OCI-LY1 (cell line): ENCODE measurements at regions not wholly inside any gene's neighbourhood (a gene's known extent, or its start where the extent isn't known, plus 50 kb on each side); places are given as distances from the start of the nearest gene placed in this dataset.

Experiments
- H2AFZ ChIP-seq: fragments of 200-600 bp; sonication (generic), shearing (Covaris generic); 2 replicates; pipeline ENCODE4 v1.6.0; 2014; ENCODE audit warnings: antibody characterized with exemption, mild to moderate bottlenecking, low read length
- H3F3A ChIP-seq: fragments of 200-600 bp; sonication (generic), shearing (Covaris generic); 2 replicates; pipeline ENCODE4 v1.6.0; 2014; ENCODE audit warnings: mild to moderate bottlenecking, antibody characterized with exemption, low read length, moderate library complexity; ENCODE audit not compliant: insufficient read depth
- H3K27ac ChIP-seq: fragments of 200-600 bp; sonication (generic); 2 replicates; pipeline ENCODE4 v1.5.1; 2014; ENCODE audit warnings: low read length, mixed run types, mild to moderate bottlenecking, low read depth; ENCODE audit not compliant: poor library complexity, severe bottlenecking
- H3K27me3 ChIP-seq: fragments of 200-600 bp; sonication (generic); 2 replicates; pipeline ENCODE4 v1.6.0; 2014; ENCODE audit warnings: antibody characterized with exemption, mild to moderate bottlenecking, low read length, moderate library complexity; ENCODE audit not compliant: insufficient read depth
- H3K36me3 ChIP-seq: fragments of 200-600 bp; sonication (generic); 2 replicates; pipeline ENCODE4 v1.6.1; 2014; ENCODE audit warnings: mild to moderate bottlenecking, antibody characterized with exemption, low read length, moderate library complexity, mixed read lengths; ENCODE audit not compliant: insufficient read depth
- H3K4me1 ChIP-seq: fragments of 200-600 bp; sonication (generic); 2 replicates; pipeline ENCODE4 v1.5.1; 2014; ENCODE audit warnings: mild to moderate bottlenecking, low read length, moderate library complexity; ENCODE audit not compliant: insufficient read depth, severe bottlenecking
- H3K4me2 ChIP-seq: fragments of 200-600 bp; sonication (generic), shearing (Covaris generic); 2 replicates; pipeline ENCODE4 v1.6.1; 2014; ENCODE audit warnings: low read length
- H3K4me3 ChIP-seq: fragments of 200-600 bp; sonication (generic); 2 replicates; pipeline ENCODE4 v1.5.1; 2014; ENCODE audit warnings: low read length, low read depth, mild to moderate bottlenecking, mixed read lengths; ENCODE audit not compliant: poor library complexity, severe bottlenecking
- H3K79me2 ChIP-seq: fragments of 200-600 bp; shearing (Covaris generic); 2 replicates; pipeline ENCODE4 v1.6.1; 2016; ENCODE audit warnings: mixed run types, low read length, mixed read lengths; ENCODE audit not compliant: insufficient read depth
- H3K9ac ChIP-seq: fragments of 200-600 bp; sonication (generic), shearing (Covaris generic); 2 replicates; pipeline ENCODE4 v1.6.1; 2014; ENCODE audit warnings: mild to moderate bottlenecking, low read length, mixed read lengths
- H3K9me2 ChIP-seq: fragments of 200-600 bp; sonication (generic), shearing (Covaris generic); 2 replicates; pipeline ENCODE4 v1.6.1; 2014; ENCODE audit warnings: low read depth, mild to moderate bottlenecking, low read length, mixed read lengths
- H3K9me3 ChIP-seq: fragments of 200-600 bp; shearing (Covaris generic); 2 replicates; pipeline ENCODE4 v1.6.1; 2014; ENCODE audit warnings: low read length, mixed read lengths
- H4K20me1 ChIP-seq: fragments of 200-600 bp; sonication (generic), shearing (Covaris generic); 2 replicates; pipeline ENCODE4 v1.6.0; 2016; ENCODE audit warnings: mild to moderate bottlenecking, low read length; ENCODE audit not compliant: insufficient read depth
- CTCF ChIP-seq: fragments of 200-600 bp; sonication (generic), shearing (Covaris generic); IDR thresholded peaks from 2 replicates; pipeline ENCODE4 v1.5.1; 2017; ENCODE audit warnings: mild to moderate bottlenecking, antibody characterized with exemption, low read length, moderate library complexity, mixed read lengths
- EZH2 ChIP-seq: fragments of 200-600 bp; sonication (generic), shearing (Covaris generic); IDR thresholded peaks from 2 replicates; pipeline ENCODE4 v1.8.0; 2017; ENCODE audit warnings: borderline replicate concordance, mixed run types, mild to moderate bottlenecking, antibody characterized with exemption, low read length, moderate library complexity, mixed read lengths

- Histone ChIP-seq H3K27ac (no peak overlapping the region), H3K79me2 (no peaks in the 10 kb centered on the region), H3K4me2 (no peak overlapping the region), H3K9me3 (no peaks in the 10 kb centered on the region), H3K4me3 (no peak overlapping the region), H3F3A (no peaks in the 10 kb centered on the region), H3K27me3 (peaks cover 11% of the 10 kb centered on the region), H3K36me3 (no peaks in the 10 kb centered on the region), H3K9me2 (no peaks in the 10 kb centered on the region), H2AFZ (no peak overlapping the region), H4K20me1 (no peaks in the 10 kb centered on the region), H3K9ac (no peak overlapping the region), H3K4me1 (no peaks in the 10 kb centered on the region)
- TF ChIP-seq EZH2 (no peak), CTCF (no peak)
These were observed 126.8 kb downstream of the BDH1 start for GRCh38 chr3:197428952-197429351.

GRCh38 chr3:197428117-197428801 lies 127.5 kb downstream of the BDH1 start:
- H3K4me1 ChIP-seq, result no peaks in the 10 kb centered on the region
- H3F3A ChIP-seq, result no peaks in the 10 kb centered on the region
- H4K20me1 ChIP-seq, result no peaks in the 10 kb centered on the region
- peaks cover 11% of the 10 kb centered on the region for H3K27me3 ChIP-seq
- H2AFZ ChIP-seq, result no peak overlapping the region
- TF ChIP-seq EZH2 (no peak), CTCF (no peak)
- H3K9ac ChIP-seq, result no peak overlapping the region
- H3K36me3 ChIP-seq, result no peaks in the 10 kb centered on the region
- no peak overlapping the region for H3K4me2 ChIP-seq
- no peak overlapping the region for H3K4me3 ChIP-seq
- no peaks in the 10 kb centered on the region for H3K79me2 ChIP-seq
- H3K9me2 ChIP-seq, result no peaks in the 10 kb centered on the region
- H3K27ac ChIP-seq, result no peak overlapping the region
- no peaks in the 10 kb centered on the region for H3K9me3 ChIP-seq

- H3K4me2 ChIP-seq, result no peak overlapping the region
- no peak overlapping the region for H2AFZ ChIP-seq
These were observed 128.6 kb upstream of the DLG1 start for GRCh38 chr3:197427021-197427420.

More at GRCh38 chr3:197427021-197427420, 128.6 kb upstream of the DLG1 start:
- Histone ChIP-seq H3K79me2 (no peaks in the 10 kb centered on the region), H3K9me2 (no peaks in the 10 kb centered on the region), H3K4me3 (no peak overlapping the region), H3K9ac (no peak overlapping the region), H3K4me1 (no peaks in the 10 kb centered on the region), H3K36me3 (no peaks in the 10 kb centered on the region), H3K27ac (no peak overlapping the region), H3K9me3 (no peaks in the 10 kb centered on the region), H3F3A (no peaks in the 10 kb centered on the region), H3K27me3 (peaks cover 9% of the 10 kb centered on the region; the same call in 1 of the 2 replicates), H4K20me1 (no peaks in the 10 kb centered on the region)
- TF ChIP-seq CTCF, result no peak
- no peak for TF ChIP-seq EZH2
